ENCODE measurements at regions not wholly inside any gene's neighbourhood (a gene's known extent, or its start where the extent isn't known, plus 50 kb on each side); places are given as distances from the start of the nearest gene placed in this dataset.

DNA sequence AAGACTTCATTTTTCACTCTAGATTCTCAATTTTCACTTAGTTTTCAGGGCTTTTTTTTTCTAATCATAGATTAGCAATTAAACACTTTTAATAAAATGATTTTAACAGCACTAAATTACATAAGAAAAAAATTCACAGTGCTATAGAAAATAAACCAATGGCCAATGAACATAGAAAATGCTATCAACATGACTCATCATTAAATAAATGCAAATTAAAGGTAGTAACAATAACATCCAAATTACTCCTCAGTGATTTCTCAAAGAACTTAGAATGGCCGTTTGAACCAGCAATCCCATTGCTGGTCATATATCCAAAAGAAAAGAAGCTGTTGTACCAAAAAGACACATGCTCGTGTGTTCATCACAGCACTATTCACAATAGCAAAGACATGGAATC is 1058.9 kb downstream of the UQCRFS1 start:
- intact Hi-C loops (cut with DNase I), result no loop called here
- TF ChIP-seq, protein P1, sequence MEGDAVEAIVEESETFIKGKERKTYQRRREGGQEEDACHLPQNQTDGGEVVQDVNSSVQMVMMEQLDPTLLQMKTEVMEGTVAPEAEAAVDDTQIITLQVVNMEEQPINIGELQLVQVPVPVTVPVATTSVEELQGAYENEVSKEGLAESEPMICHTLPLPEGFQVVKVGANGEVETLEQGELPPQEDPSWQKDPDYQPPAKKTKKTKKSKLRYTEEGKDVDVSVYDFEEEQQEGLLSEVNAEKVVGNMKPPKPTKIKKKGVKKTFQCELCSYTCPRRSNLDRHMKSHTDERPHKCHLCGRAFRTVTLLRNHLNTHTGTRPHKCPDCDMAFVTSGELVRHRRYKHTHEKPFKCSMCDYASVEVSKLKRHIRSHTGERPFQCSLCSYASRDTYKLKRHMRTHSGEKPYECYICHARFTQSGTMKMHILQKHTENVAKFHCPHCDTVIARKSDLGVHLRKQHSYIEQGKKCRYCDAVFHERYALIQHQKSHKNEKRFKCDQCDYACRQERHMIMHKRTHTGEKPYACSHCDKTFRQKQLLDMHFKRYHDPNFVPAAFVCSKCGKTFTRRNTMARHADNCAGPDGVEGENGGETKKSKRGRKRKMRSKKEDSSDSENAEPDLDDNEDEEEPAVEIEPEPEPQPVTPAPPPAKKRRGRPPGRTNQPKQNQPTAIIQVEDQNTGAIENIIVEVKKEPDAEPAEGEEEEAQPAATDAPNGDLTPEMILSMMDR (IDR thresholded peaks at IDR 0.05), result no peak
- peaks cover 0 to 18% (median 3%) of the 10 kb centered on the region in 11 donors for H3K9me3 ChIP-seq
- no peaks in the 10 kb centered on the region for H3K27me3 ChIP-seq
- no peak overlapping the region for H3K27ac ChIP-seq
- no peak for ATAC-seq
- peaks cover 0 to 8% (median 0%) of the 10 kb centered on the region in 9 donors for H3K4me1 ChIP-seq
- no peak overlapping the region for H3K4me3 ChIP-seq
- DNase-seq, result no peak
- 70 to 74% methylated on average over 2 of the region's 2 CpGs for WGBS, 2 donors
- H3K36me3 ChIP-seq, result no peaks in the 10 kb centered on the region

DNA sequence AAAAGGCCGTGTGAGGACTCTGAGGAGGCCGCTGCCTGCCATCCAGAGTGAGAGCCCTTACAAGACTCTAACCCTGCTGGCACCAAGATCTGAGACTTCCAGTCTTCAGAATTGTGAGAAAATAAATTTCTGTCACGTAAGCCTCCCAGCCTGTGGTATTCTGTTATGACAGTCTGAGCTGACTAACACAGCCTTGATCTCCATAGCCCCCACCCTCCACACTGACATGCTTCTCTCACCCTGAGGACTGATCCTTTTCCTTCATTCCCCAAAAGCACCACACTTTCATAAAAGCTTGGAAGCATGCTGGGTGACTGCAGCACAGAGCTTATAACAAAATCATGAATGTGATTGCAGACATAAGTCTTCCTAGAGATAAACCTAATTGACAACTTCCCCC is 1059.8 kb downstream of the UQCRFS1 start:
- WGBS, 2 donors, result 80 to 85% methylated on average over 3 of the region's 3 CpGs
- no peak overlapping the region for H3K4me3 ChIP-seq
- no peaks in the 10 kb centered on the region for H3K27me3 ChIP-seq
- intact Hi-C loops (cut with DNase I), result no loop called here
- no peak for ATAC-seq
- H3K4me1 ChIP-seq, result peaks cover 0 to 8% (median 0%) of the 10 kb centered on the region in 9 donors
- TF ChIP-seq, protein P1 (IDR thresholded peaks at IDR 0.05), result no peak
- H3K36me3 ChIP-seq, result no peaks in the 10 kb centered on the region
- no peak for DNase-seq
- H3K9me3 ChIP-seq, result peaks cover 0 to 8% (median 0%) of the 10 kb centered on the region in 11 donors
- H3K27ac ChIP-seq, result no peak overlapping the region

DNA sequence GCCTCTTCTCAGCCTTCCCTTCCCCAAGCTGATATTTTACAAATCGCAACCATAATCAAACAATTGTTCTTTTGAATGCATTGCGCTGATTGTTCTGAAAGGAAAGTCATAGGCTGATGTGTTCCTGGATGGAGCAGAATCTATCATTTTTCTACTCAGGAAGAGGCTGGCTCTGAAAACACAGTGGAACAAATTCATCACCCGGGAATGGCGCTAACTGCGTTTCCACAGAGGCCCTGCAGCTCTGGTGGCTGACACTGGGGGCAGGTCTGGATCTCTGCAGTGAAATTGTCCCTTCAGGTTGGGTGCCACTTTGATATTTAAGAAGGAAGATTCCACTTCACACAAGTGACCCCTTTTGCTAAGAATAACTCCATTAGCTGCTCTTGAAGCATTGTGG is 1060.8 kb downstream of the UQCRFS1 start:
- Histone ChIP-seq H3K27ac (no peak overlapping the region), H3K36me3 (no peaks in the 10 kb centered on the region), H3K9me3 (peaks cover 0 to under 1% (median 0%) of the 10 kb centered on the region in 11 donors), H3K4me3 (no peak overlapping the region), H3K27me3 (no peaks in the 10 kb centered on the region), H3K4me1 (peaks cover 0 to 8% (median 0%) of the 10 kb centered on the region in 9 donors)
- 76 to 85% methylated on average over 5 of the region's 5 CpGs for WGBS, 2 donors
- DNase-seq (no peak), ATAC-seq (no peak)
- TF ChIP-seq, protein P1 (IDR thresholded peaks at IDR 0.05), result no peak
- intact Hi-C loops (cut with DNase I), result no loop called here

DNA sequence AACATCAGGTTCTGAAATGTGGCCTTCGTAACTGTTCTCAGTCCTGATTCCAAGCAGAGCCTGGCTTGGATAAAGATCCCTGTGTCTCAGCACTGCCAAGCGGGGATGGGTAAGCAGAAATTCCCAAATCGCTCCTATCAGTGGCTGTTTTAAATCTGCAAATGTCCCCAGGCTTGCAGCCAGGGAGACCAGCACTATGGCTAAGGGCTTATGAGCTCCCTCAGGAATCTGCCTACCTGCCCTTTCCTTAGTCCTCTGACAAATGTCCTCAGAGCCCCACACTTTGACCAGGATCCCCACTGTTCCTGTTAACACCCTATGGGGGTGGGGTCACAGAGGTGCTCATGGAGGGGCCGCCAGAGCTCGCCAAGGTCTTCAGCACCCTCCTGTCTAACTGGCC is 1062.8 kb downstream of the UQCRFS1 start:
- Histone ChIP-seq H3K27ac (no peak overlapping the region), H3K4me1 (peaks cover 0 to 3% (median 0%) of the 10 kb centered on the region in 9 donors), H3K9me3 (no peaks in the 10 kb centered on the region), H3K36me3 (no peaks in the 10 kb centered on the region), H3K4me3 (no peak overlapping the region), H3K27me3 (no peaks in the 10 kb centered on the region)
- ATAC-seq, result no peak
- intact Hi-C loops (cut with DNase I), result no loop called here
- 66 to 75% methylated on average over 5 of the region's 5 CpGs for WGBS, 2 donors
- TF ChIP-seq, protein P1 (IDR thresholded peaks at IDR 0.05), result no peak
- DNase-seq, result no peak

Data from heart right ventricle (tissue), 16 donors.